C4-2B (cell line): ENCODE measurements at regions not wholly inside any gene's neighbourhood (a gene's known extent, or its start where the extent isn't known, plus 50 kb on each side); places are given as distances from the start of the nearest gene placed in this dataset.
A peak's percentile ranks its signal among the peaks of the same experiment; 100 is the strongest.

Experiments
- H3K27ac ChIP-seq: fragments of 450-650 bp; 2 replicates; pipeline ENCODE4 v1.5.1; 2017
- ZFX ChIP-seq: fragments of 450-650 bp; IDR thresholded peaks from 2 replicates; pipeline ENCODE4 v1.6.1; 2017
- TF ChIP-seq, protein P1 (sequence below): fragments of 450-650 bp; conservative IDR thresholded peaks from 2 replicates; pipeline ENCODE4 v1.5.1; 2017; ENCODE audit warnings: mild to moderate bottlenecking

DNA sequence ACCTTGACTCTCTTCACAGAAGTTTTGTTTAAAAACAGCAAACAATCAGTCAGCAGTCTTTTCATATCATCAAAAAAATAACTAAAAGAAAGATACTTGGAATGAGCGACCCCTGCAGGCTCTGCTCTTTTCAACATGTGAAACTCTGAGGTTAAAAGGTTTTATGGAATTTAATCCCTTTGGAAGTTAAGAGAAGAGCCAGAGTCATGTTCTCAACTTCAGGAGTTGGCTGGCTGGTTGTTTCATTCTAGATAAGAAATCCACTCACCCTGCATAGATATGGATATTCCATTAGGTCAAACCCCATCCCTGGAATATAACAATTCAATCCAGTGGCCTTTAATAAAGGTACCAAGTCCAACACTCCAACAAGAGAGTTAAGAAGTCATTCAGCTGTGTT is 115.6 kb upstream of the RMDN2 start:
- no peak for TF ChIP-seq ZFX
- TF ChIP-seq, protein P1, sequence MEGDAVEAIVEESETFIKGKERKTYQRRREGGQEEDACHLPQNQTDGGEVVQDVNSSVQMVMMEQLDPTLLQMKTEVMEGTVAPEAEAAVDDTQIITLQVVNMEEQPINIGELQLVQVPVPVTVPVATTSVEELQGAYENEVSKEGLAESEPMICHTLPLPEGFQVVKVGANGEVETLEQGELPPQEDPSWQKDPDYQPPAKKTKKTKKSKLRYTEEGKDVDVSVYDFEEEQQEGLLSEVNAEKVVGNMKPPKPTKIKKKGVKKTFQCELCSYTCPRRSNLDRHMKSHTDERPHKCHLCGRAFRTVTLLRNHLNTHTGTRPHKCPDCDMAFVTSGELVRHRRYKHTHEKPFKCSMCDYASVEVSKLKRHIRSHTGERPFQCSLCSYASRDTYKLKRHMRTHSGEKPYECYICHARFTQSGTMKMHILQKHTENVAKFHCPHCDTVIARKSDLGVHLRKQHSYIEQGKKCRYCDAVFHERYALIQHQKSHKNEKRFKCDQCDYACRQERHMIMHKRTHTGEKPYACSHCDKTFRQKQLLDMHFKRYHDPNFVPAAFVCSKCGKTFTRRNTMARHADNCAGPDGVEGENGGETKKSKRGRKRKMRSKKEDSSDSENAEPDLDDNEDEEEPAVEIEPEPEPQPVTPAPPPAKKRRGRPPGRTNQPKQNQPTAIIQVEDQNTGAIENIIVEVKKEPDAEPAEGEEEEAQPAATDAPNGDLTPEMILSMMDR = peak; percentile 47
- no peak overlapping the region for H3K27ac ChIP-seq

DNA sequence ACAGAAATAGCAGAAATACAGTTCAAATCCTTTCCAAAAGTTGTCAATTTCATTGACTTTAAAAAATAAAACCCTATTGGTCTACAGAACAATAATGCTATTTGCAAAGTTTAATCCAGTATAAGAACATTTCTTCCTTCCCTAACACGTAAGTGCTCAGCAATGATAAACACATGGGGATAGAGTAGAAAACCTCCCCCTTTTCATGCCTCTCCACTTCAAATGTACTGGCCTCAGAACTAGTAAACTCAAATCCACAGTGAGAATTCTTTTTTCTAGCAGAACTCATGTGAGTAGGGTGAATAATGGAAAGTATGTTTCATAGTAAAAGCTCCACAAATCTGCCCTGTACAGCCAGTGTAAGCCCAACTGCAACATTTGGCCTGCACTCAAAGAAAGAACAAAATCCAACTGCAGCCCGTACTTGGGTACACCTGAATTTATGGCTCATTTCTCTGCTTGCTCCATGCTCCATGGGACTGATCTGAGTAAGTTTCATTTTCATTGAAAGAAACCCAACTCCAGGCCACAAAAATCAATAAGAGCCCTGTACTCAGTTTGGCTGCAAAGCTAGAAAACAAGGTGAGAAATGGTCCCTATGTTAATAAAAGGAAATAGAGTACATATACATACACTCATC is 115.0 kb upstream of the RMDN2 start:
- TF ChIP-seq, protein P1 = no peak
- no peak for TF ChIP-seq ZFX
- no peak overlapping the region for H3K27ac ChIP-seq

DNA sequence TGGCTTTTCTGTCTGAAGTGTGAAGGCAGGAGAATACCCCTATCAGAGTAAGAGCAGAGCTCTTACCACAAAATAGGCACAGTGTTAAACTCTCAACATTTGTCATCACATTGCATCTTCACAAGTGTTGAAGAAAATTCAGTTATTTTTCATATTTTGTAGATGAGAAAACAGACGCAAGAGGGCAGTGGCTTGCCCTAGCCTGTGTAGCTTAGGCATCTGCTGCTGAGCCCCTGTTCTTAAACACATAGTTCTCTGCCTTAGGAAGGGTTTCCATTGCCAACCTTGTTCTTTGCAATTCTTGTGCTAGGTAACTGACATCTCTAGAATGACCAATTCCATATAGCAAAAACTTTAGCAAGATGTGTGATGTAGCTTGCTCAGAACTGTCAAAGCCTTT is 112.7 kb upstream of the RMDN2 start:
- no peak overlapping the region for H3K27ac ChIP-seq
- no peak for TF ChIP-seq ZFX
- TF ChIP-seq, protein P1 = no peak

DNA sequence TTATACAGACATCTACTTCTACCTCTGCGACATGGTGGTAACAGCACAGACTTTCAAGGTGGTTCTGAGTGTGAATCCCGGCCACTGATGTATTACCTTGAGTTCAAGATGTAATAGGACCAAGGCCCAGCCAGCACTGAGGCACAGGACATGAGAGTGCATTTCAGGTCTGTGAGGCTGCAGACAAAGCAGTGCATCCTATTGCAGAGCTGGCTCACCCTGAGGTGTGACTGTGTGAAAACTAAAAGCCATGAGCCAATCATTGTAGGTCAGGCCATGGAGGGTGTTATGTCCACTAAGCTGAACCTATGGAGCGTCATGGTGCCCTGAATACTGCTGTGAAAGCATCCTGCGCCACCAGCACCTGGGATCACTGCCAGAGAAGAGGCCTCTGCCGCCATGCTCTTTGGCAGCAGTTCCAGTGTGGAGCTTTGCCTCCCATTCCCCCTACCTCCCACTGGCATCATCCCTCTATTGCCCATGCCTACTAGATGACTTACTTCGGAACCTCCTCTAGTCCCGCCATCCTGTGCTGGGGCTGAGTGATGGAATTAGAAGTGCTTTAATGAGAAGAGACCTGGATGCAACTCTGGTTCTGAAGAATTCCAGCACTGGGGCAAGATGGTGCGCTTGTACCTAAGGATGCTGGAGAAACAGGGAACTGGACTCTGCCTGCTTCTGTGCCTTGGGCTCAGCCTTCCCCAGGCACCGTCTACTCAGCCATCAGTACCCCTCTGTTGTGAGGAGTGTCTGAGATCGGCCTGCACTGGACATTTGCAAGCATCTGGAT is 112.0 kb upstream of the RMDN2 start:
- TF ChIP-seq, protein P1 = no peak
- TF ChIP-seq ZFX = no peak
- H3K27ac ChIP-seq = no peak overlapping the region

DNA sequence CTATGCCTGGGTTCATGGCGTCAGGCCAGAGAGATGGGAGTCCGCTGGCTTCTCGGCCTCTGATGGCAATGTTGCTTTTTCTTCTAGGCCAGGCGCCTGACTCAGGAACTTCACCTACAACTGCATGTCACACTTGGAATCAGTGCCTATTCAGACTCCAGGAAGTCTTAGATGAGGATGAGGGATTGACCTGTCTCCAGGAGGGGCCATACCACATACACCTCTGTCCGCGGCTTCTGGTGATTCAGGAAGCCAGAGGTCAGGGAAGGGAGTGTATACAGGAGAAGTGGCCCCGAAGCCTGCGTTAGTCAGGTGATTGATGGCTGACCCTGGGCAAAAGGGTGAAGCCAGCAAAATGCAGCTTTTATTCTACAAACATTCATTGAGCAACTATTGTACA is 109.1 kb upstream of the RMDN2 start:
- TF ChIP-seq ZFX = no peak
- TF ChIP-seq, protein P1 = no peak
- no peak overlapping the region for H3K27ac ChIP-seq

DNA sequence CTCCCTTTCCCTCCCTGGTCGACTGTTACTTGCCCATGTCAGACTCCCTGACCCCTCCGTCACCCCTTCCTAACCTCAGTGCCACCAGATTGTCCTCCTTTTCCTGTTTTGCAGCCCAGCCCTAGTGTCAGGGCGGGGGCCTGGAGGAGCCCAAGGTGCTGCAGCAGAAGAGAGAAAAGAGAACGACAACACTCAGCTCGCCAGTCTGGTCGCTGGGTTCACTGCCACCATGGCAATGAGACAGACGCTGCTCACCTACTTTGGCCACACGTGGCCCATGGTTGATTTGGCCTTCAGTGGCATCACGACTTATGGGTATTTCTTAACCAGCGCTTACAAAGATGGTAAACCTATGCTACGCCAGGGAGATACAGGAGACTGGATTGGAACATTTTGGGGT is 108.4 kb upstream of the RMDN2 start:
- TF ChIP-seq, protein P1 = no peak
- TF ChIP-seq ZFX = no peak

DNA sequence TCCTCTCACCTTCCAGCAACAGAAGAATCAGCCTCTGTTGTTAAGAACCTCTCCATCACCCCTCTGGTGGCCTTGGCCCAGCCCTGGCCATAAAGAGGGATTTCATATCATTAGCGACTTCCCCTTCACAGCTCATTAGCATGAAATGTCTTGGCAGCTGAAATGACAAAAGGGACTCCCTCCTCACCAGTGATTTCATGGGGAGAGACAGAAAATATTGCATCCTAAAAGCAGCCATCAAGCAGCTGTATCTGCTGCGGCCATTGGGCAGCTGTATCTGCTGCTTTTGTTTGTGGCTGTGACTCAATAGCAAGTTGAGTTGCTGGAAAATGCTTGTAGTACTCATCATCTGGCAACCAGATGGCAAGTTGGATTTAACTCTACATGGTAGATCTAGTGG is 105.9 kb upstream of the RMDN2 start:
- H3K27ac ChIP-seq = no peak overlapping the region

More for the DNA sequence above, 108.4 kb upstream of the RMDN2 start:
- no peak overlapping the region for H3K27ac ChIP-seq

More for the DNA sequence above, 105.9 kb upstream of the RMDN2 start:
- TF ChIP-seq, protein P1 = no peak
- TF ChIP-seq ZFX = no peak
